Mammary epithelial cell (primary cell): ENCODE measurements at regions not wholly inside any gene's neighbourhood (a gene's known extent, or its start where the extent isn't known, plus 50 kb on each side); places are given as distances from the start of the nearest gene placed in this dataset.

Experiments used
- CTCF ChIP-seq, 2 donors: IDR thresholded peaks in 1 of 2; conservative IDR thresholded peaks in 1 of 2; 2 replicates each; pipeline ENCODE4 v1.5.1; 2011 to 2012; ENCODE audit warnings: inconsistent platforms in 2 of 2, low read length in 2 of 2, mild to moderate bottlenecking in 2 of 2, control low read depth in 1 of 2, low read depth in 1 of 2; ENCODE audit not compliant: insufficient read depth in 1 of 2; ENCODE audit errors: extremely low read depth in 1 of 2
- EZH2 ChIP-seq: IDR thresholded peaks from 2 replicates; pipeline ENCODE4 v1.6.1; 2012; ENCODE audit warnings: low read length, inconsistent platforms, borderline replicate concordance

DNA sequence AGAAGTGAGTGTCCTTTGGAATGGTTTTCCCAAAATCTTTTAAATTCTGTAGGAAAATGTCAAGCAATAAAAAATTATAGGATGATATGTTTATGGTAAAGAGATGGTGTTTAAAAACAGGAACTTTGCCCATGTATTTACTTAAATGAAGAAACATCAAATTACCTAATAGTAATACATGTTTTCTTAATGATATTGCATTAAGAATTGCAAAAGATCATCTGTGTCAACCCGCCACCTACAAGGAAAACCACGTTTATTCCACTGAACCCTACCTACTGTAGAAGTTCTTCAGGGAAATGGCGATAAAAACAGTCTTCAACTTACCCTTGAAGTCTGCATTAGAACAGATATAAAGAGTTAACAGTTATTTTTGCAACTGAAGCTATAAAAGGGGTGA is 67.2 kb upstream of the NDP start:
- TF ChIP-seq CTCF (conservative IDR thresholded peaks at IDR 0.05 in 1 of 2, IDR thresholded peaks at IDR 0.05 in 1 of 2; ENCODE audit: extremely low read depth in 1 of 2, insufficient read depth in 1 of 2, low read depth in 1 of 2, low read length in 2 of 2): no peak
- no peak for TF ChIP-seq EZH2
